Hepatocyte (in vitro differentiated cells): ENCODE measurements at regions not wholly inside any gene's neighbourhood (a gene's known extent, or its start where the extent isn't known, plus 50 kb on each side); places are given as distances from the start of the nearest gene placed in this dataset.
"Not testable (repeated sequence)": the region's sequence is repeated elsewhere in the genome, so short reads cannot be mapped to it uniquely, and the experiment has no call there.

Experiments used
- DNase-seq: peaks from one replicate; pipeline ENCODE4 v3.0.0-alpha.2; 2016; ENCODE audit warnings: low spot score
- H2AFZ ChIP-seq: fragments of 200-600 bp; sonication (generic); 2 replicates; pipeline ENCODE4 v1.6.0; 2016; ENCODE audit warnings: antibody characterized with exemption, mild to moderate bottlenecking
- H3K27ac ChIP-seq: fragments of 200-600 bp; sonication (generic); 2 replicates; pipeline ENCODE4 v1.5.1; 2016; ENCODE audit warnings: mild to moderate bottlenecking
- H3K27me3 ChIP-seq: fragments of 200-600 bp; sonication (generic); 2 replicates; pipeline ENCODE4 v1.6.1; 2016
- H3K36me3 ChIP-seq: fragments of 200-600 bp; sonication (generic); replicated peaks from 2 replicates; pipeline ENCODE4 v1.5.1; 2016; ENCODE audit warnings: low read depth; ENCODE audit not compliant: insufficient read depth
- H3K4me1 ChIP-seq: fragments of 200-600 bp; sonication (generic); 2 replicates; pipeline ENCODE4 v1.5.1; 2016; ENCODE audit warnings: mild to moderate bottlenecking, moderate library complexity; ENCODE audit not compliant: insufficient read depth
- H3K4me2 ChIP-seq: fragments of 200-600 bp; sonication (generic); 2 replicates; pipeline ENCODE4 v1.6.0; 2016
- H3K4me3 ChIP-seq: fragments of 200-600 bp; sonication (generic); 2 replicates; pipeline ENCODE4 v1.5.1; 2016; ENCODE audit warnings: mild to moderate bottlenecking
- H3K79me2 ChIP-seq: fragments of 200-600 bp; sonication (generic); 2 replicates; pipeline ENCODE4 v1.6.0; 2017; ENCODE audit warnings: mild to moderate bottlenecking
- H3K9me2 ChIP-seq: fragments of 200-600 bp; sonication (generic); replicated peaks from 2 replicates; pipeline ENCODE4 v1.6.0; 2017; ENCODE audit warnings: mild to moderate bottlenecking; ENCODE audit not compliant: insufficient read depth
- H3K9me3 ChIP-seq: fragments of 200-600 bp; sonication (generic); 2 replicates; pipeline ENCODE4 v1.5.1; 2016; ENCODE audit warnings: low read depth, mild to moderate bottlenecking
- H4K20me1 ChIP-seq: fragments of 200-600 bp; sonication (generic); 2 replicates; pipeline ENCODE4 v1.6.0; 2016; ENCODE audit warnings: mild to moderate bottlenecking; ENCODE audit not compliant: insufficient read depth, poor library complexity, severe bottlenecking
- WGBS: methylation state at CpG from one replicate; pipeline ENCODE4 v1.1.6; 2016; ENCODE audit warnings: low lambda C conversion rate; ENCODE audit errors: missing lambda C conversion rate; 5-methylcytosine and 5-hydroxymethylcytosine counted together

DNA sequence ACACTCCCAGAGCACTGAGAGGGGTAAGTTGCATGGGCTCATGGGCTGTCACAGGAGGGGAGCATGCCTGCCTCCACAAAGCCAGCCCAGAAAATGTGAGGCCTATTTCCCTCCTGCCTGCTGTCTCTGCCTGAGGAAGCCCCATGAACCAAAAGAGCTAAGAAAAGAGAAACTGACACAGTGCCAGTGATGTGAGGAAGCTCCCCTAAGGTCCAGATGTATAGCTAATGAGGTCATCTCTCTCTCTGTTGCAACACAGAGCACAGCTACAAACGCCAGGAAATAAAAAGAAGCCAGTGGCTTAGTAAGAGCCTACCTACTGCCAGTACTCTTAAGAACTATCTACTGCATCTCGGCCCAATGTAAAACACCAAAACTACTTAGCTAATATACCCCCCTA lies 653.5 kb downstream of the NAP1L3 start:
- H3K27ac ChIP-seq, H3K36me3 ChIP-seq, H4K20me1 ChIP-seq, H3K79me2 ChIP-seq, H3K4me3 ChIP-seq, H3K9me2 ChIP-seq, H3K27me3 ChIP-seq, H3K4me1 ChIP-seq, H3K9me3 ChIP-seq, H2AFZ ChIP-seq, H3K4me2 ChIP-seq: not testable (repeated sequence)
- DNase-seq, result peak; percentile 15
- WGBS, result 74% methylated on average over 2 of the region's 2 CpGs

DNA sequence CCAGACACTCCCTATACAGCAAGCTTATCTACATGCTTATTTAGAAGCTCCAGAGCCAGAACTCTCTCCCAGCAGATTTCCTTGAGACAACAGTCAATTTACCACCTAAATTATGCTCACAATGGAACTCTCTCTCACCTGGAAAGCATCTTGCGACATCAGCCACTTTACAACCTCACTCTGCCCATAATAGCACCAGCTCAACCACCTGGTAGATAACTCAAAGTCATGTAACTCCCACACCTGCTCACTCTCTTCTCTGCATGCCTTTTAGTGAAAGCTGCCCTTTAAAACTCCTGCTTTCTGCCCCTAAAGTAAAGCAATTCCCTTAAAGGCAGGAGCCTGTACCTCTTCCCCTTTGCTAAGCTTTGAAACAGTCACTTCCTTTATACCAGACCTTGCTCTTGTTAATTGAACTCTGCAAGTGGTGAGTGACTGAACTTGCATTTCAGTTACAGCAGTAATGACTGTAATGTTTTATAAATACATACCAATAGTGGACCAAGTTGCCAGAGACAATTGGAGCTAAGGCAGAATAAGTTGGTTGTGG lies 658.8 kb downstream of the NAP1L3 start:
- H3K4me3 ChIP-seq, H3K79me2 ChIP-seq, H3K9me2 ChIP-seq, H3K4me1 ChIP-seq, H3K9me3 ChIP-seq, H4K20me1 ChIP-seq, H3K4me2 ChIP-seq, H3K36me3 ChIP-seq, H3K27ac ChIP-seq, H3K27me3 ChIP-seq, H2AFZ ChIP-seq: not testable (repeated sequence)
- WGBS, result 24% methylated on average over 1 of the region's 1 CpG
- DNase-seq, result peak; percentile 4
